ENCODE measurements at regions not wholly inside any gene's neighbourhood (a gene's known extent, or its start where the extent isn't known, plus 50 kb on each side); places are given as distances from the start of the nearest gene placed in this dataset.

- DNase-seq, result no peak
Observed at GRCh38 chr20:52921340-52921739, 50.8 kb upstream of the TSHZ2 start.

- no peak for DNase-seq
Observed at GRCh38 chr20:52918311-52918710, 53.8 kb upstream of the TSHZ2 start.

- DNase-seq, result no peak
Observed at GRCh38 chr20:52915564-52915963, 56.6 kb upstream of the TSHZ2 start.

GRCh38 chr20:52914870-52915269 is 57.3 kb upstream of the TSHZ2 start:
- no peak for DNase-seq

GRCh38 chr20:52913650-52914387 is 58.3 kb upstream of the TSHZ2 start:
- DNase-seq, result no peak

GRCh38 chr20:52905241-52905994 is 66.7 kb upstream of the TSHZ2 start:
- DNase-seq, result no peak

GRCh38 chr20:52904837-52905236 is 67.3 kb upstream of the TSHZ2 start:
- DNase-seq, result no peak

GRCh38 chr20:52899041-52899608 is 73.0 kb upstream of the TSHZ2 start:
- no peak for DNase-seq

GRCh38 chr20:52896348-52896747 is 75.8 kb upstream of the TSHZ2 start:
- no peak for DNase-seq

GRCh38 chr20:52895701-52896100 is 76.5 kb upstream of the TSHZ2 start:
- DNase-seq, result no peak

- no peak for DNase-seq
Observed at GRCh38 chr20:52895235-52895634, 76.9 kb upstream of the TSHZ2 start.

- DNase-seq, result no peak
Observed at GRCh38 chr20:52893498-52893897, 78.7 kb upstream of the TSHZ2 start.

- no peak for DNase-seq
Observed at GRCh38 chr20:52892023-52892422, 80.1 kb upstream of the TSHZ2 start.

GRCh38 chr20:52890130-52890529 is 82.0 kb upstream of the TSHZ2 start:
- DNase-seq, result no peak

GRCh38 chr20:52889225-52889624 is 82.9 kb upstream of the TSHZ2 start:
- DNase-seq, result no peak

GRCh38 chr20:52888096-52888495 is 84.1 kb upstream of the TSHZ2 start:
- no peak for DNase-seq

- no peak for DNase-seq
Observed at GRCh38 chr20:52880997-52881396, 91.2 kb upstream of the TSHZ2 start.

- DNase-seq, result no peak
Observed at GRCh38 chr20:52880259-52880658, 91.9 kb upstream of the TSHZ2 start.

- no peak for DNase-seq
Observed at GRCh38 chr20:52874241-52874640, 97.9 kb upstream of the TSHZ2 start.

GRCh38 chr20:52869698-52870501 is 102.3 kb upstream of the TSHZ2 start:
- DNase-seq, result no peak

GRCh38 chr20:52869276-52869675 is 102.9 kb upstream of the TSHZ2 start:
- DNase-seq, result no peak

- no peak for DNase-seq
Observed at GRCh38 chr20:52867305-52867704, 104.9 kb upstream of the TSHZ2 start.

- DNase-seq, result no peak
Observed at GRCh38 chr20:52864916-52865605, 107.1 kb upstream of the TSHZ2 start.

Measured in NCI-H526 (cell line).